Activated CD4-positive, alpha-beta memory T cell treated with anti-CD3 and anti-CD28 coated beads for 36 hours (primary cell): ENCODE measurements at regions not wholly inside any gene's neighbourhood (a gene's known extent, or its start where the extent isn't known, plus 50 kb on each side); places are given as distances from the start of the nearest gene placed in this dataset.
A peak's percentile ranks its signal among the peaks of the same experiment; 100 is the strongest.
"Not testable (repeated sequence)": the region's sequence is repeated elsewhere in the genome, so short reads cannot be mapped to it uniquely, and the experiment has no call there.

ENCODE experiments used
- CTCF ChIA-PET: fragments of 350-600 bp; sonication (Branson Sonifier 250); formaldehyde crosslinking; loops from one replicate; lab custom pipeline; 2021; ENCODE audit warnings: antibody characterized with exemption, inconsistent platforms; lab: Charles Lee
- POLR2A ChIA-PET: fragments of 350-600 bp; sonication (Branson Sonifier 250); formaldehyde crosslinking; loops from one replicate; lab custom pipeline; 2021; ENCODE audit warnings: antibody characterized with exemption; lab: Charles Lee
- DNase-seq: peaks from one replicate; pipeline ENCODE4 v3.0.0-alpha.2; 2020
- H3K27ac Mint-ChIP-seq: one replicate; pipeline ENCODE4 v1.8.0; 2021; ENCODE audit warnings: mixed read lengths
- H3K27me3 Mint-ChIP-seq: one replicate; pipeline ENCODE4 v1.8.0; 2021; ENCODE audit warnings: mixed read lengths
- H3K36me3 Mint-ChIP-seq: one replicate; pipeline ENCODE4 v1.8.0; 2021; ENCODE audit warnings: mixed read lengths
- H3K4me1 Mint-ChIP-seq: one replicate; pipeline ENCODE4 v1.8.0; 2021; ENCODE audit warnings: low read depth, mixed read lengths
- H3K4me3 Mint-ChIP-seq: one replicate; pipeline ENCODE4 v1.8.0; 2021; ENCODE audit warnings: mild to moderate bottlenecking, mixed read lengths
- H3K9me3 Mint-ChIP-seq: one replicate; pipeline ENCODE4 v1.8.0; 2021; ENCODE audit warnings: mixed read lengths
- intact Hi-C: fragments of 100-400 bp; cut with micrococcal nuclease; formaldehyde crosslinking; loops from one replicate; pipeline ENCODE4 v1.15.1; 2023

DNA sequence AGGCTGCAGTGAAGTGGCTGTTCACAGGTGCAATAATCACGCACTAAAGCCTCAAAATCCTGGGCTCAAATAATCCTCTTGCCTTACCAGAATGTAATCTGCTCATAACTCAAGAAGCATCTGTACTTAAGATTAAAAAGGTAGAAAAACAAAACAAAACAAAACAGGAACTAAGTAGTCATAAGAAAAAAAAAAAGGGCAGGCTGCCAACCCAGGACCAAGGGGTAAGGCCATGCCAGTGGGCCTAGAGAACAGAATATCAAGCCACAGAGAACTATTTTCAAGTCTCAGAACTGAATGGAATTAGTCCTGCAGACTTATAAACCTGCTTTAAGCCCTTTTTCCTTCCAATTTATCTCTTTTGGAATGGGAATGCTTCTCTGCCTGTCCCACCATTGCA is 64.8 kb upstream of the TBC1D3K start:
- H3K4me1 Mint-ChIP-seq: no peaks in the 10 kb centered on the region
- no peak for DNase-seq
- no peak overlapping the region for H3K27ac Mint-ChIP-seq
- intact Hi-C loops: no loop called here
- ChIA-PET POLR2A (no interaction called here), CTCF (no interaction called here)
- peaks cover 17% of the 10 kb centered on the region for H3K9me3 Mint-ChIP-seq
- H3K27me3 Mint-ChIP-seq: peaks cover 21% of the 10 kb centered on the region
- peaks cover 6% of the 10 kb centered on the region for H3K36me3 Mint-ChIP-seq
- H3K4me3 Mint-ChIP-seq: no peak overlapping the region

DNA sequence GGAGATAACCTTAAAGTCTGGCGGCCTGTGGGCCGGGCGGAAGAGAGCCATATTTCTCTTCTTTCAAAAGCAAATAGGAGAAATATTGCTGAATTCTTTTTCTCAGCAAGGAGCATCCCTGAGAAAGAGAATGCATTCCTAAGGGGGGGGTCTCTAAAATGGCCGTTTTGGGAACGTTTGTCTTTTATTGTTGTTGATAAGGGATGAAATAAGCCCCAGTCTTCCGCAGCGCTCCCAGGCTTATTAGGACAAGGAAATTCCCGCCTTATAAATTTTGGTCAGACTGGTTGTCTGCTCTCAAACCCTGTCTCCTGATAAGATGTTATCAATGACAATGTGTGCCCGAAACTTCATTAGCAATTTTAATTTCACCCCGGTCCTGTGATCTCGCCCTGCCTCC is 65.8 kb upstream of the TBC1D3K start:
- DNase-seq, H3K36me3 Mint-ChIP-seq, intact Hi-C loops, H3K4me1 Mint-ChIP-seq, CTCF ChIA-PET, POLR2A ChIA-PET, H3K27ac Mint-ChIP-seq, H3K4me3 Mint-ChIP-seq: not testable (repeated sequence)
- peaks cover 17% of the 10 kb centered on the region for H3K9me3 Mint-ChIP-seq
- H3K27me3 Mint-ChIP-seq: peaks cover 21% of the 10 kb centered on the region

DNA sequence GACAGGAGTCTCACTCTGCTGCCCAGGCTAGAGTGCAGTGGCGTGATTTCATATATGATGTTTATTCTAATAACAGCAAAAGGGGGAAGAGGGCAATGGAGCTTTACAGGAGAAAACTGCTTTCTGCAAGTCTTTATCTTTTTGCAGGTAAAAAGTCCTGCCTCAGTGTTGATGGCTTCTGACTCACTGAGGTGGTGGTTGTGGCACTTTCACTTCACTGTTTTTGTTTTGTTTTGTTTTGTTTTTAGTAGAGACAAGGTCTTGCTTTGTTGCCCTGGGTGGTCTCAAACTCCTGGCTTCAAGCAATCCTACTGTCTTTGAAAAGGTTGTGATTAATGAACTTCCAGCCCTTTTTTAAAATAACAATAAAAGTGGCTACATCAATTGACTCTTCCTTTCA is 68.0 kb upstream of the TBC1D3K start:
- peaks cover 23% of the 10 kb centered on the region for H3K27me3 Mint-ChIP-seq
- ChIA-PET CTCF (no interaction called here), POLR2A (no interaction called here)
- intact Hi-C loops: no loop called here
- DNase-seq: no peak
- no peak overlapping the region for H3K4me3 Mint-ChIP-seq
- peaks cover 17% of the 10 kb centered on the region for H3K9me3 Mint-ChIP-seq
- no peaks in the 10 kb centered on the region for H3K4me1 Mint-ChIP-seq
- peaks cover 6% of the 10 kb centered on the region for H3K36me3 Mint-ChIP-seq
- no peak overlapping the region for H3K27ac Mint-ChIP-seq

DNA sequence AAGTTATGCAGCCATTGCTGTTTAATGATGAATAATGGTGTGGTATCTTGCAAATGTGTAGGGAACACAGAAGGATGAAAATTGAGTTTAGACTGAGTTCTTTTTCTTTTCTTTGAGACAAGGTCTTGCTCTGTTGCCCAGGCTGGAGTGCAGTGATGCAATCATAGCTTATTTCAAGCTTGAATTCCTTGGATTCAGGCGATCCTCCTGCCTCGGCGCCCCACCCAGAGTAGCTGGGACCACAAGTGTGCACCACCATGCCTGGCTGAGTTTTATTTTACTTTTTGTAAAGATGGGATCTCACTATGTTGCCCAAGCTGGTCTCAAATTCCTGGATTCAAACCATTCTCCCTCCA is 74.6 kb upstream of the TBC1D3K start:
- no peak for DNase-seq
- CTCF ChIA-PET: interaction anchor here (0.6 kb wide), 1 partner anchor 470 kb away, joined by 3 read pairs; no protein-coding TSS in a partner anchor
- Mint-ChIP-seq H3K4me1 (peaks cover 14% of the 10 kb centered on the region), H3K27me3 (peaks cover 7% of the 10 kb centered on the region), H3K9me3 (no peaks in the 10 kb centered on the region), H3K4me3 (no peak overlapping the region), H3K27ac (no peak overlapping the region), H3K36me3 (no peaks in the 10 kb centered on the region)
- POLR2A ChIA-PET: no interaction called here
- intact Hi-C loops: loop anchor here (5.0 kb wide), 1 partner anchor 77 kb away; no protein-coding TSS in a partner anchor

- Mint-ChIP-seq H3K4me3 (no peak overlapping the region), H3K4me1 (peaks cover 14% of the 10 kb centered on the region), H3K36me3 (no peaks in the 10 kb centered on the region), H3K27ac (no peak overlapping the region), H3K9me3 (no peaks in the 10 kb centered on the region), H3K27me3 (peaks cover 7% of the 10 kb centered on the region)
- ChIA-PET CTCF (interaction anchor here (0.6 kb wide), 1 partner anchor 471 kb away, joined by 3 read pairs; no protein-coding TSS in a partner anchor), POLR2A (no interaction called here)
- peak; percentile 48 for DNase-seq
- intact Hi-C loops: loop anchor here (5.0 kb wide), 1 partner anchor 77 kb away; no protein-coding TSS in a partner anchor
These were observed 75.3 kb upstream of the TBC1D3K start for GRCh38 chr17:37848690-37849616.

DNA sequence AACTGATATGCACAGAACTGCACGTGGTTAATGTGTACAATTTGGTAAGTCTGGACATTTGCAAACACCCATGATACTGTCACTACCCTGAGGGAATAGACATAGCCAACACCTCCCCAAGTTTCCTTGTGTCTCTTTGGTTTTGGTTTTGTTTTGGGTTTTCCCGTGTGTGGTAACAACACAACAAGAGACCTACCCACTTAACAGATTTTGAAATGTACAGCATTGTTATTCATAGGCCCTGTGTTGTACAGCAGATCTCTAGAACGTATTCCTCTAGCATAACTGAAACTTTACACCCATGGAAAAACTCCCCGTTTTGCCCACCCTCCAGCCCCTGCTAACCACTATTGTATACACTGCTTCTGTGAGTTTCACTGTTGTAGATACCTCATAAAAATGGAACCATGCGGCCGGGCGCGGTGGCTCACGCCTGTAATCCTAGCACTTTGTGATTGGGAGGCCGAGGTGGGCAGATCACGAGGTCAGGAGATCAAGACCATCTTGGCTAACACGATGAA is 76.3 kb upstream of the TBC1D3K start:
- Mint-ChIP-seq H3K36me3 (no peaks in the 10 kb centered on the region), H3K9me3 (no peaks in the 10 kb centered on the region), H3K4me1 (peaks cover 14% of the 10 kb centered on the region), H3K27me3 (peaks cover 7% of the 10 kb centered on the region), H3K4me3 (no peak overlapping the region), H3K27ac (no peak overlapping the region)
- intact Hi-C loops: loop anchor here (5.0 kb wide), 1 partner anchor 76 kb away; no protein-coding TSS in a partner anchor
- POLR2A ChIA-PET: no interaction called here
- DNase-seq: no peak
- CTCF ChIA-PET: no interaction called here

DNA sequence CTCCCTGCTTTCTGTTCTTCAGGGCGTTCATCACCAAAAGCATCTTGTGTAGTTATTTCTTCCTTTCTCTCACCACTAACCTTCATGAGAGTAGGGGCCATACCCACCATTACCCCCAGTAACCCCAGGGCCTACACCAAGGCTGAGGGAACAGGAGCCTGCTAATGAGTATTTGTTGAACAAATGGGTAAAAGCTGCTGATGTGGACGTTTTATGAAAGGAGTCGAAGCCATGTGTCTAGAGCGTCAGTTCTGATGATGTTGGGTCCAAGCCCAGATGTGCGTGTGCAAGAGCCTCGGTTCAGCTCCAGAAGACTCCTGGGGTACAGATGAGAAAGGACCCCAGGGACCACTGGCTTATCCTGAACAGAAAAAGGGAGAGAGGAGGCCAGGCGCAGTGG is 77.1 kb upstream of the TBC1D3K start:
- H3K9me3 Mint-ChIP-seq: no peaks in the 10 kb centered on the region
- no peak overlapping the region for H3K27ac Mint-ChIP-seq
- ChIA-PET CTCF (no interaction called here), POLR2A (no interaction called here)
- peaks cover 7% of the 10 kb centered on the region for H3K27me3 Mint-ChIP-seq
- intact Hi-C loops: loop anchor here (5.0 kb wide), 1 partner anchor 75 kb away; no protein-coding TSS in a partner anchor
- no peak overlapping the region for H3K4me3 Mint-ChIP-seq
- peaks cover 14% of the 10 kb centered on the region for H3K4me1 Mint-ChIP-seq
- H3K36me3 Mint-ChIP-seq: no peaks in the 10 kb centered on the region
- DNase-seq: no peak

DNA sequence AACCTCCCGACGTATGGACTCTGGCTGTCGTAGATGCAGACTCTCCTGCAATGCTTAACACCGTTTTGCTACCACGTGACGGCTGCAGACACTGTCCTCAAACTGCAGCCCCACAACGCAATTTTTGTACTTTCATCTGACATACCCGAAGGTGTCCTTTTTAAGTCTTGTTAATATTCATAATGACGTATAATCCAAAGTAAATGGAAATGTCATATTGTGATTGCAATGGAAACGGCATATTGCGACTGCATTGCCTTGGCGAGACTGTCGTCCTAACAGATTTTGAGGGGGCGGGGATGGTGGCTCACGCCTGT is 79.3 kb upstream of the TBC1D3K start:
- intact Hi-C loops: loop anchor here (5.0 kb wide), 1 partner anchor 73 kb away; no protein-coding TSS in a partner anchor
- Mint-ChIP-seq H3K4me1 (peaks cover 14% of the 10 kb centered on the region), H3K4me3 (no peak overlapping the region), H3K27ac (no peak overlapping the region), H3K36me3 (no peaks in the 10 kb centered on the region), H3K9me3 (no peaks in the 10 kb centered on the region), H3K27me3 (peaks cover 11% of the 10 kb centered on the region)
- no peak for DNase-seq
- ChIA-PET CTCF (no interaction called here), POLR2A (no interaction called here)

DNA sequence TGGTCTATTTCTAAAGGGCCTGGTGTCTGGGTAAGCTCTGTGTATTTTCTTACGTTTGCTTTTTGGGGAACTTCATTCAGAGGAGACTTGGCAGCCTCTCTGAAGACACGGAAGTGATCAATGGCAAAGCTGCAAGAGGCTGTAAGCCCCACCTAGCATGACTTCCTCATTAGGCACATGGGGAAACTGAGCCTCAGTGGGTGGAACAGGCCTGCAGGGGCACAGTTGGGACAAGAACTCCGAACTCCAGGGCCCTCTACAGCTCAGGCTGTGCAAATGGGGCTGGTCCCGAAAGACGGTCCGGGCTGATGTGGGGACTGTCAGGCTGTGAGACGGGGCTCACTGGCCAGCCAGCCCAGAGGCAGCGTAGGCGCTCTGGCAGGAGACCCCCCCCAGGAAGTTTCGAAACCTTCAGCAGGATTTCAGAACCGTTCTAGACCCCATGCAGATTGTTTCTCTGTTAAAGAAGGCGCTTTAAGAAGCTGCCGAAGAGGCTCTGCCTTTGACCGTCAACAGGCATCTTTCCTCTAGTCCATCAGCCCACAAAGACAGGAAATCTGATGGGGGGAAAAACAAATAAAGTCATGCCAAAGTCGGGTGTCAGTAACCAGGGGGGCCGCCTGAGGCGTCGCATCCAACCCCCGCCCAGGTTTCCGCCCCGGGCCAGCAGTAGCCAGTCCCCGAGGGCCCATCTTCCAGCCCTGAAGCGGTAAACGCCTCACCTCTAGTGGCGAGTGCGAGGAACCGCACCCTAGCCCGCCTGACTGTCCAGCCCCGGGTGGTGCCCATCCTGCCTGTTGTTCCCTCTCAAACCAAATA is 79.8 kb upstream of the TBC1D3K start:
- Mint-ChIP-seq H3K9me3 (no peaks in the 10 kb centered on the region), H3K27ac (no peak overlapping the region), H3K4me1 (peaks cover 14% of the 10 kb centered on the region), H3K36me3 (no peaks in the 10 kb centered on the region), H3K4me3 (no peak overlapping the region), H3K27me3 (peaks cover 11% of the 10 kb centered on the region)
- intact Hi-C loops: no loop called here
- peak; percentile 67 for DNase-seq
- ChIA-PET CTCF (interaction anchor here (0.6 to 1.2 kb wide), 4 partner anchors 10 to 325 kb away, joined by 3 to 5 read pairs (median 3); no protein-coding TSS in a partner anchor), POLR2A (no interaction called here)

GRCh38 chr17:37842401-37842800 is 81.8 kb upstream of the TBC1D3K start:
- CTCF ChIA-PET: interaction anchor here (0.9 kb wide), 1 partner anchor 51 kb away, joined by 3 read pairs; no protein-coding TSS in a partner anchor

DNA sequence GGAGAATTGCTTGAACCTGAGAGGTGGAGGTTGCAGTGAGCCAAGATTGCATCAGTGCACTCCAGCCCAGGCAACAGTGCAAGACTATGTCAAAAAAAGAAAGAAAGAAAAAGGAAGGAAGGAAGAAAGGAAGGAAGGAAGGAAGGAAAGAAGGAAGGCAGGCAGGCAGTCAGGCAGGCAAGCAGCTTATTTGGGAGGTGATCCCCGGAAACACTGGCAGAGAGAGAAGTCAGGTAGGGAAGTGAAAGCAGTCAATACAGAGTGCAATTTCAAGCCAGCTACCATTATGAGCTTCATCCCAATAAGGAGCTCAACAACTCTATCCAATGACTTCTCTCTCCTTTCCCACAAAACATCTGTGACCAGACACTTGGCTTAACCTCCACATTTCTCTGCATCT is 83.0 kb upstream of the TBC1D3K start:
- Mint-ChIP-seq H3K27me3 (peaks cover 21% of the 10 kb centered on the region), H3K27ac (no peak overlapping the region), H3K36me3 (no peaks in the 10 kb centered on the region), H3K9me3 (no peaks in the 10 kb centered on the region), H3K4me1 (peaks cover 2% of the 10 kb centered on the region), H3K4me3 (no peak overlapping the region)
- ChIA-PET POLR2A (no interaction called here), CTCF (interaction anchor here (0.5 to 0.6 kb wide), 2 partner anchors 483 to 1140 kb away, joined by 3 read pairs; no protein-coding TSS in a partner anchor)
- no peak for DNase-seq
- intact Hi-C loops: no loop called here

More at GRCh38 chr17:37842401-37842800, 81.8 kb upstream of the TBC1D3K start:
- Mint-ChIP-seq H3K9me3 (no peaks in the 10 kb centered on the region), H3K36me3 (no peaks in the 10 kb centered on the region), H3K4me1 (peaks cover 5% of the 10 kb centered on the region), H3K4me3 (no peak overlapping the region), H3K27me3 (peaks cover 21% of the 10 kb centered on the region), H3K27ac (no peak overlapping the region)
- POLR2A ChIA-PET: interaction anchor here (0.5 to 0.6 kb wide), 2 partner anchors 46 to 1805 kb away, joined by 3 read pairs; no protein-coding TSS in a partner anchor
- intact Hi-C loops: no loop called here
- no peak for DNase-seq

GRCh38 chr17:37840576-37840975 is 83.6 kb upstream of the TBC1D3K start:
- Mint-ChIP-seq H3K4me3 (no peak overlapping the region), H3K27me3 (peaks cover 19% of the 10 kb centered on the region), H3K36me3 (no peaks in the 10 kb centered on the region), H3K27ac (no peak overlapping the region), H3K4me1 (peaks cover 2% of the 10 kb centered on the region), H3K9me3 (no peaks in the 10 kb centered on the region)
- DNase-seq: no peak
- intact Hi-C loops: no loop called here
- ChIA-PET CTCF (interaction anchor here (0.6 kb wide), 1 partner anchor 484 kb away, joined by 3 read pairs; no protein-coding TSS in a partner anchor), POLR2A (no interaction called here)
